ENCODE measurements at regions not wholly inside any gene's neighbourhood (a gene's known extent, or its start where the extent isn't known, plus 50 kb on each side); places are given as distances from the start of the nearest gene placed in this dataset.

DNA sequence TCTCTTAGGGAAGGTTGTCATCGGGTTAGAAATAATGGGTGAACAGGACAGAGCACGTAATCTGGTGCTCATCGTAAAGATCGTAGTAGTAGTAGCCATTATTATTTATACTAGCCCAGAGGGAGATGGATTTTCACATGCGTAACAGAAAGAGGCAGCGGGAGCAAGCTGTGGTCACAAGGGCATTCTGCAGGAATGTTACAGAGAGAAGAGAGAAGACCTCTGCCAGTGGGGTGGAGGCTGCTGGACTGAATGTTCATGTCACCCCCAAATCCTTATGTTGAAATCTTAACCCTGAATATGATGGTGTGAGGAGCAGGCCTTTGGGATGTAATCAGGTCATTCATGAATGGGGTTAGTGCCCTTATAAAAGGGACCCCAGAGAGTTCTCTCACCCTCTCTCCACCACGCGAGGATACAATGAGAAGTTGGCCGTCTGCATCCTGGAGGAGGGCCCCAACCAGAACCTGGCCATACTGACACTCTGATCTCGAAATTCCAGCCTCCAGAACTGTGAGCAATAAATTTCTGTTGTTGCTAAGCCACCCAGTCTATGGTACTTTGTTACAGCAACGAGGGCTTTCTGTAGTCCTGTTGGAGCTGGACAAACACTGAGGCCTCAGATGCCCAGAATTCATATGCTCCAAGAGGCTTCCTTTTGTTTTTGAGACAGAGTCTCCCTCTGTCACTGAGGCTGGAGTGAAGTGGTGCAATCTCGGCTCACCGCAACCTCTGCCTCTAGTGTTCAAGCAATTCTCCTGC is 131.2 kb upstream of the MED13L start:
- TF ChIP-seq POLR2AphosphoS5 (IDR thresholded peaks at IDR 0.05) = no peak
- TF ChIP-seq, protein P1, sequence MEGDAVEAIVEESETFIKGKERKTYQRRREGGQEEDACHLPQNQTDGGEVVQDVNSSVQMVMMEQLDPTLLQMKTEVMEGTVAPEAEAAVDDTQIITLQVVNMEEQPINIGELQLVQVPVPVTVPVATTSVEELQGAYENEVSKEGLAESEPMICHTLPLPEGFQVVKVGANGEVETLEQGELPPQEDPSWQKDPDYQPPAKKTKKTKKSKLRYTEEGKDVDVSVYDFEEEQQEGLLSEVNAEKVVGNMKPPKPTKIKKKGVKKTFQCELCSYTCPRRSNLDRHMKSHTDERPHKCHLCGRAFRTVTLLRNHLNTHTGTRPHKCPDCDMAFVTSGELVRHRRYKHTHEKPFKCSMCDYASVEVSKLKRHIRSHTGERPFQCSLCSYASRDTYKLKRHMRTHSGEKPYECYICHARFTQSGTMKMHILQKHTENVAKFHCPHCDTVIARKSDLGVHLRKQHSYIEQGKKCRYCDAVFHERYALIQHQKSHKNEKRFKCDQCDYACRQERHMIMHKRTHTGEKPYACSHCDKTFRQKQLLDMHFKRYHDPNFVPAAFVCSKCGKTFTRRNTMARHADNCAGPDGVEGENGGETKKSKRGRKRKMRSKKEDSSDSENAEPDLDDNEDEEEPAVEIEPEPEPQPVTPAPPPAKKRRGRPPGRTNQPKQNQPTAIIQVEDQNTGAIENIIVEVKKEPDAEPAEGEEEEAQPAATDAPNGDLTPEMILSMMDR (IDR thresholded peaks at IDR 0.05) = no peak
- no peak for TF ChIP-seq POLR2A (IDR thresholded peaks at IDR 0.05)
